ENCODE measurements at regions not wholly inside any gene's neighbourhood (a gene's known extent, or its start where the extent isn't known, plus 50 kb on each side); places are given as distances from the start of the nearest gene placed in this dataset.

- no peaks in the 10 kb centered on the region for H3K36me3 ChIP-seq
- 80 to 93% methylated on average over 2 of the region's 2 CpGs for WGBS, 2 donors
- DNase-seq (ENCODE audit: low spot score in 2 of 2): no peak
- TF ChIP-seq EP300 (IDR thresholded peaks at IDR 0.05) (no peak), CTCF (IDR thresholded peaks at IDR 0.05) (no peak)
- no peaks in the 10 kb centered on the region for H3K9me3 ChIP-seq
- H3K27me3 ChIP-seq: no peaks in the 10 kb centered on the region
- no peak overlapping the region for H3K27ac ChIP-seq
- no peak overlapping the region for H3K4me3 ChIP-seq
- no peaks in the 10 kb centered on the region for H3K4me1 ChIP-seq
Measured at GRCh38 chr20:6502999-6503398, 264.5 kb upstream of the BMP2 start.

GRCh38 chr20:6502219-6502618 lies 265.3 kb upstream of the BMP2 start:
- no peaks in the 10 kb centered on the region for H3K27me3 ChIP-seq
- no peaks in the 10 kb centered on the region for H3K9me3 ChIP-seq
- no peaks in the 10 kb centered on the region for H3K36me3 ChIP-seq
- no peaks in the 10 kb centered on the region for H3K4me1 ChIP-seq
- no peak overlapping the region for H3K4me3 ChIP-seq
- no peak overlapping the region for H3K27ac ChIP-seq
- TF ChIP-seq POLR2A (IDR thresholded peaks at IDR 0.05) (no peak), CTCF (IDR thresholded peaks at IDR 0.05) (no peak), EP300 (IDR thresholded peaks at IDR 0.05) (no peak)
- WGBS, 2 donors: 62 to 78% methylated on average over 2 of the region's 2 CpGs
- DNase-seq (ENCODE audit: low spot score in 2 of 2): no peak

GRCh38 chr20:6501061-6501460 lies 266.4 kb upstream of the BMP2 start:
- no peak overlapping the region for H3K27ac ChIP-seq
- no peaks in the 10 kb centered on the region for H3K27me3 ChIP-seq
- WGBS, 2 donors: 19 to 40% methylated on average over 1 of the region's 1 CpG
- no peak for DNase-seq (ENCODE audit: low spot score in 2 of 2)
- H3K36me3 ChIP-seq: no peaks in the 10 kb centered on the region
- TF ChIP-seq POLR2A (IDR thresholded peaks at IDR 0.05): no peak
- TF ChIP-seq CTCF (IDR thresholded peaks at IDR 0.05): no peak
- TF ChIP-seq EP300 (IDR thresholded peaks at IDR 0.05): no peak
- H3K4me1 ChIP-seq: no peaks in the 10 kb centered on the region
- H3K4me3 ChIP-seq: no peak overlapping the region
- H3K9me3 ChIP-seq: no peaks in the 10 kb centered on the region

GRCh38 chr20:6499566-6499965 lies 267.9 kb upstream of the BMP2 start:
- Histone ChIP-seq H3K9me3 (no peaks in the 10 kb centered on the region), H3K27me3 (no peaks in the 10 kb centered on the region), H3K36me3 (no peaks in the 10 kb centered on the region), H3K27ac (no peak overlapping the region), H3K4me3 (no peak overlapping the region), H3K4me1 (no peaks in the 10 kb centered on the region)
- no peak for DNase-seq (ENCODE audit: low spot score in 2 of 2)
- TF ChIP-seq CTCF (IDR thresholded peaks at IDR 0.05) (no peak), POLR2A (IDR thresholded peaks at IDR 0.05) (no peak), EP300 (IDR thresholded peaks at IDR 0.05) (no peak)

- DNase-seq (ENCODE audit: low spot score in 2 of 2): no peak
- Histone ChIP-seq H3K27ac (no peak overlapping the region), H3K36me3 (no peaks in the 10 kb centered on the region), H3K9me3 (no peaks in the 10 kb centered on the region), H3K4me1 (peaks cover 0 to 5% (median 0%) of the 10 kb centered on the region in 4 donors), H3K4me3 (no peak overlapping the region), H3K27me3 (no peaks in the 10 kb centered on the region)
- TF ChIP-seq CTCF (IDR thresholded peaks at IDR 0.05) (no peak), EP300 (IDR thresholded peaks at IDR 0.05) (no peak), POLR2A (IDR thresholded peaks at IDR 0.05) (no peak)
Measured at GRCh38 chr20:6496874-6497273, 270.6 kb upstream of the BMP2 start.
